HCT116 (cell line): ENCODE measurements at regions not wholly inside any gene's neighbourhood (a gene's known extent, or its start where the extent isn't known, plus 50 kb on each side); places are given as distances from the start of the nearest gene placed in this dataset.

Source experiments
- ATAC-seq: fragments of 200-7000 bp; cut with Tn5 transposase; 2 replicates; pipeline ENCODE4 v1.9.1; 2020; ENCODE audit warnings: mild to moderate bottlenecking, moderate library complexity
- BruUV-seq: library from RNA; stranded (reverse); fragments of 400-500 nt; replicated peaks from 2 replicates; lab custom pipeline; 2021; lab: Mats Ljungman, UMichigan
- CTCF ChIA-PET: fragments of 300-600 bp; sonication (Branson Sonifier 250); formaldehyde crosslinking; loops from one replicate; lab custom pipeline; 2021; ENCODE audit warnings: antibody characterized with exemption; lab: Charles Lee
- POLR2A ChIA-PET: fragments of 300-600, 350-600 bp; sonication (Branson Sonifier 250); formaldehyde crosslinking; loops from one replicate; lab custom pipeline; 2021; ENCODE audit warnings: antibody characterized with exemption; lab: Charles Lee
- RAD21 ChIA-PET, 2 experiments: fragments of 300-600 bp; sonication (Branson Sonifier 250); formaldehyde crosslinking; loops; one replicate each; lab custom pipeline; 2023; ENCODE audit warnings: low total read pairs in 2 of 2; ENCODE audit not compliant: uncharacterized antibody in 2 of 2, unreplicated experiment in 2 of 2, low non-redundant PET in 1 of 2; lab: Charles Lee
- DNase-seq: peaks from one replicate; pipeline ENCODE4 v3.0.0-alpha.2; 2010; ENCODE audit warnings: low read depth, low spot score
- H2AFZ ChIP-seq: fragments of 200-600 bp; shearing (Covaris generic), sonication (generic); 2 replicates; pipeline ENCODE4 v1.6.1; 2017; ENCODE audit warnings: low read depth, mixed run types, mixed read lengths, antibody characterized with exemption, low read length; ENCODE audit not compliant: poor library complexity, severe bottlenecking
- H3K27ac ChIP-seq: 2 replicates; pipeline ENCODE4 v1.5.1; 2012; ENCODE audit warnings: low read depth, low read length
- H3K27me3 ChIP-seq: fragments of 200-600 bp; sonication (generic); 2 replicates; pipeline ENCODE4 v1.6.1; 2016; ENCODE audit warnings: mixed run types, low read length, mixed read lengths; ENCODE audit not compliant: insufficient read depth
- H3K36me3 ChIP-seq, 2 experiments: fragments of 200-500 bp in 1 of 2; fragments of 200-600 bp in 1 of 2; sonication (Bioruptor generic) in 1 of 2; sonication (generic) in 1 of 2; 2 replicates each; pipeline versions ENCODE4 v1.5.1 to v1.6.1; 2014 to 2016; ENCODE audit warnings: low read length in 2 of 2, inconsistent platforms in 1 of 2, mixed read lengths in 1 of 2, mixed run types in 1 of 2; ENCODE audit not compliant: insufficient read depth in 2 of 2, control insufficient read depth in 1 of 2
- H3K4me1 ChIP-seq, 2 experiments: fragments of 200-600 bp in 1 of 2; sonication (generic) in 1 of 2; 2 replicates each; pipeline versions ENCODE4 v1.5.1 to v1.6.1; 2012 to 2017; ENCODE audit warnings: low read length in 2 of 2, inconsistent platforms in 1 of 2, mild to moderate bottlenecking in 1 of 2, mixed read lengths in 1 of 2, mixed run types in 1 of 2, moderate library complexity in 1 of 2; ENCODE audit not compliant: insufficient read depth in 2 of 2, control insufficient read depth in 1 of 2
- H3K4me2 ChIP-seq: fragments of 200-600 bp; sonication (generic); 2 replicates; pipeline ENCODE4 v1.6.1; 2017; ENCODE audit warnings: mixed run types, low read length, mixed read lengths
- H3K4me3 ChIP-seq, 2 experiments: fragments of 200-600 bp in 1 of 2; sonication (generic) in 1 of 2; replicated peaks in 1 of 2; 2 replicates each; pipeline ENCODE4 v1.5.1; 2011 to 2016; ENCODE audit warnings: low read length in 2 of 2, control low read depth in 1 of 2, low read depth in 1 of 2, mild to moderate bottlenecking in 1 of 2, mixed read lengths in 1 of 2, mixed run types in 1 of 2
- H3K79me2 ChIP-seq: fragments of 200-600 bp; sonication (generic); 2 replicates; pipeline ENCODE4 v1.6.1; 2017; ENCODE audit warnings: mild to moderate bottlenecking, mixed run types, low read length, moderate library complexity, mixed read lengths; ENCODE audit not compliant: insufficient read depth
- H3K9ac ChIP-seq: fragments of 200-600 bp; sonication (generic); 2 replicates; pipeline ENCODE4 v1.6.1; 2016; ENCODE audit warnings: low read length, mixed read lengths
- H3K9me2 ChIP-seq: fragments of 200-600 bp; sonication (generic), shearing (Covaris generic); 2 replicates; pipeline ENCODE4 v1.6.1; 2017; ENCODE audit warnings: mixed run types, mild to moderate bottlenecking, moderate library complexity; ENCODE audit not compliant: insufficient read depth
- H3K9me3 ChIP-seq, 2 experiments: fragments of 200-500 bp in 1 of 2; fragments of 200-600 bp in 1 of 2; sonication (Bioruptor generic) in 1 of 2; sonication (generic) in 1 of 2; 2 replicates each; pipeline ENCODE4 v1.6.1; 2014 to 2017; ENCODE audit warnings: low read length in 2 of 2, mixed read lengths in 2 of 2, inconsistent platforms in 1 of 2, low read depth in 1 of 2, mild to moderate bottlenecking in 1 of 2, mixed run types in 1 of 2, moderate library complexity in 1 of 2; ENCODE audit not compliant: control insufficient read depth in 1 of 2, insufficient read depth in 1 of 2
- H4K20me1 ChIP-seq: fragments of 200-600 bp; sonication (generic), shearing (Covaris generic); 2 replicates; pipeline ENCODE4 v1.6.1; 2017; ENCODE audit warnings: mixed run types, mild to moderate bottlenecking, moderate library complexity; ENCODE audit not compliant: insufficient read depth
- ATF3 ChIP-seq: IDR thresholded peaks from 2 replicates; pipeline ENCODE4 v1.6.1; 2012
- ELF1 ChIP-seq: IDR thresholded peaks from 2 replicates; pipeline ENCODE4 v1.6.1; 2012; ENCODE audit warnings: low read depth, borderline replicate concordance
- EZH2 ChIP-seq: fragments of 200-600 bp; sonication (generic); IDR thresholded peaks from 2 replicates; pipeline ENCODE4 v1.6.1; 2017; ENCODE audit warnings: antibody characterized with exemption, mixed run types
- FOSL1 ChIP-seq: IDR thresholded peaks from 2 replicates; pipeline ENCODE4 v1.6.1; 2012; ENCODE audit warnings: low read depth
- MAX ChIP-seq: IDR thresholded peaks from 2 replicates; pipeline ENCODE4 v1.6.1; 2012
- POLR2AphosphoS5 ChIP-seq: IDR thresholded peaks from 2 replicates; pipeline ENCODE4 v1.6.1; 2011; ENCODE audit warnings: mild to moderate bottlenecking, low read depth, low read length, moderate library complexity
- SIN3A ChIP-seq: IDR thresholded peaks from 2 replicates; pipeline ENCODE4 v1.6.1; 2012; ENCODE audit warnings: low read depth
- SRF ChIP-seq: IDR thresholded peaks from 2 replicates; pipeline ENCODE4 v1.6.1; 2012; ENCODE audit warnings: low read depth
- YY1 ChIP-seq: IDR thresholded peaks from 2 replicates; pipeline ENCODE4 v1.6.1; 2011; ENCODE audit warnings: low read length, low read depth, moderate library complexity, mild to moderate bottlenecking; ENCODE audit not compliant: insufficient replicate concordance; ENCODE audit errors: extremely low read depth
- intact Hi-C: fragments of 100-400 bp; cut with micrococcal nuclease; formaldehyde crosslinking; loops from 2 replicates; pipeline ENCODE4 v1.10.0; 2022

- Histone ChIP-seq H2AFZ (no peak overlapping the region), H3K9me3 (no peaks in the 10 kb centered on the region), H3K4me3 (no peak overlapping the region), H3K4me2 (no peak overlapping the region), H3K27me3 (no peaks in the 10 kb centered on the region), H3K9me2 (no peaks in the 10 kb centered on the region), H4K20me1 (no peaks in the 10 kb centered on the region), H3K36me3 (no peaks in the 10 kb centered on the region), H3K27ac (no peak overlapping the region), H3K4me1 (no peaks in the 10 kb centered on the region), H3K9ac (no peak overlapping the region), H3K79me2 (no peaks in the 10 kb centered on the region)
- ATAC-seq (no peak), DNase-seq (no peak)
- TF ChIP-seq EZH2 = no peak
- TF ChIP-seq ATF3 = no peak
- no peak for TF ChIP-seq ELF1
- RAD21 ChIA-PET = no interaction called here
- CTCF ChIA-PET = no interaction called here
- POLR2A ChIA-PET = no interaction called here
- intact Hi-C loops = no loop called here
- BruUV-seq = no TSS peak
These were observed 82.3 kb downstream of the MAGEE1 start for GRCh38 chrX:76509775-76510174.

GRCh38 chrX:76517544-76517943, 90.0 kb downstream of the MAGEE1 start:
- RAD21 ChIA-PET = no interaction called here
- Histone ChIP-seq H3K79me2 (no peaks in the 10 kb centered on the region), H3K27ac (no peak overlapping the region), H3K4me2 (no peak overlapping the region), H3K9ac (no peak overlapping the region), H3K9me3 (no peaks in the 10 kb centered on the region), H2AFZ (no peak overlapping the region), H3K9me2 (no peaks in the 10 kb centered on the region), H4K20me1 (no peaks in the 10 kb centered on the region), H3K36me3 (no peaks in the 10 kb centered on the region), H3K27me3 (no peaks in the 10 kb centered on the region), H3K4me3 (no peak overlapping the region), H3K4me1 (no peaks in the 10 kb centered on the region)
- intact Hi-C loops = no loop called here
- POLR2A ChIA-PET = no interaction called here
- CTCF ChIA-PET = no interaction called here
- no peak for ATAC-seq
- no peak for TF ChIP-seq POLR2AphosphoS5
- TF ChIP-seq ELF1 = no peak
- TF ChIP-seq MAX = no peak
- TF ChIP-seq YY1 = no peak
- no peak for TF ChIP-seq SIN3A
- no peak for TF ChIP-seq FOSL1
- TF ChIP-seq SRF = no peak
- no TSS peak for BruUV-seq
- DNase-seq = no peak
